Stomach (tissue), 8 donors: ENCODE measurements at regions not wholly inside any gene's neighbourhood (a gene's known extent, or its start where the extent isn't known, plus 50 kb on each side); places are given as distances from the start of the nearest gene placed in this dataset.

Experiments used
- DNase-seq, 2 donors: peaks; one replicate each; pipeline versions ENCODE4 v3.0.0 to v3.0.0-alpha.2; 2013 to 2019
- H3K27ac ChIP-seq, 5 donors: fragments of 200-600 bp in 4 of 5; sonication (generic) in 4 of 5; one replicate each; pipeline ENCODE4 v1.5.1; 2013 to 2019; ENCODE audit warnings: mild to moderate bottlenecking in 1 of 5, moderate library complexity in 1 of 5
- H3K27me3 ChIP-seq, 3 donors: fragments of 200-600 bp; sonication (generic); one replicate each; pipeline ENCODE4 v1.5.1; 2017 to 2019; ENCODE audit warnings: mixed run types in 1 of 3
- H3K36me3 ChIP-seq, 4 donors: fragments of 200-600 bp; sonication (generic); 1 replicate in 3 of 4; 2 replicates in 1 of 4; pipeline ENCODE4 v1.5.1; 2016 to 2019
- H3K4me1 ChIP-seq, 4 donors: fragments of 200-600 bp; sonication (generic); one replicate each; pipeline ENCODE4 v1.5.1; 2016 to 2019
- H3K4me3 ChIP-seq, 4 donors: fragments of 200-600 bp; sonication (generic) in 3 of 4; one replicate each; pipeline ENCODE4 v1.5.1; 2016 to 2019; ENCODE audit warnings: mild to moderate bottlenecking in 1 of 4
- H3K9me3 ChIP-seq, 4 donors: fragments of 200-600 bp; sonication (generic); one replicate each; pipeline ENCODE4 v1.5.1; 2016 to 2019
- EP300 ChIP-seq: sonication (generic); formaldehyde crosslinking; IDR thresholded peaks from one replicate; pipeline ENCODE4 v1.6.1; 2017; ENCODE audit warnings: antibody characterized with exemption
- POLR2A ChIP-seq, 4 donors: fragments of 450-650 bp; IDR thresholded peaks; one replicate each; pipeline ENCODE4 v1.6.1; 2016; ENCODE audit warnings: antibody characterized with exemption in 4 of 4, control low read depth in 2 of 4, mild to moderate bottlenecking in 1 of 4, moderate library complexity in 1 of 4
- POLR2AphosphoS5 ChIP-seq, 3 donors: sonication (generic); formaldehyde crosslinking; IDR thresholded peaks; one replicate each; pipeline ENCODE4 v1.6.1; 2016; ENCODE audit warnings: antibody characterized with exemption in 3 of 3
- WGBS, 5 donors: extraction: QIAGEN DNeasy Blood & Tissue Kit in 3 of 5; methylation state at CpG; one replicate each; pipeline versions ENCODE4 v1.1.5 to v1.1.7; 2013 to 2018; 5-methylcytosine and 5-hydroxymethylcytosine counted together
- intact Hi-C: fragments of 100-400 bp; cut with DNase I; formaldehyde crosslinking; loops from one replicate; pipeline ENCODE4 v1.15.1; 2023; ENCODE audit warnings: low total_unique reads
- TF ChIP-seq, protein P1 (sequence below), 7 experiments: fragments of 450-650 bp in 4 of 7; fragments of 200-600 bp in 3 of 7; sonication (generic) in 3 of 7; IDR thresholded peaks; one replicate each; pipeline ENCODE4 v1.5.1; 2016 to 2019; ENCODE audit warnings: antibody characterized with exemption in 7 of 7, control low read depth in 2 of 7, mild to moderate bottlenecking in 1 of 7
- donor health status: healthy with polysubstance abuse.
- donor health status: Bipolar disorder and iron deficiency.
- donor health status: healthy.

GRCh38 chr3:182445576-182445975, 347.7 kb upstream of the ATP11B start:
- no peak overlapping the region for H3K27ac ChIP-seq
- H3K27me3 ChIP-seq = no peaks in the 10 kb centered on the region
- DNase-seq = no peak
- H3K36me3 ChIP-seq = no peaks in the 10 kb centered on the region
- no peaks in the 10 kb centered on the region for H3K9me3 ChIP-seq
- WGBS, 5 donors = 37 to 47% (median 43%) methylated on average over 5 of the region's 5 CpGs
- TF ChIP-seq EP300 = no peak
- no peak for TF ChIP-seq POLR2A (IDR thresholded peaks at IDR 0.05)
- TF ChIP-seq POLR2AphosphoS5 (IDR thresholded peaks at IDR 0.05) = no peak
- TF ChIP-seq, protein P1, sequence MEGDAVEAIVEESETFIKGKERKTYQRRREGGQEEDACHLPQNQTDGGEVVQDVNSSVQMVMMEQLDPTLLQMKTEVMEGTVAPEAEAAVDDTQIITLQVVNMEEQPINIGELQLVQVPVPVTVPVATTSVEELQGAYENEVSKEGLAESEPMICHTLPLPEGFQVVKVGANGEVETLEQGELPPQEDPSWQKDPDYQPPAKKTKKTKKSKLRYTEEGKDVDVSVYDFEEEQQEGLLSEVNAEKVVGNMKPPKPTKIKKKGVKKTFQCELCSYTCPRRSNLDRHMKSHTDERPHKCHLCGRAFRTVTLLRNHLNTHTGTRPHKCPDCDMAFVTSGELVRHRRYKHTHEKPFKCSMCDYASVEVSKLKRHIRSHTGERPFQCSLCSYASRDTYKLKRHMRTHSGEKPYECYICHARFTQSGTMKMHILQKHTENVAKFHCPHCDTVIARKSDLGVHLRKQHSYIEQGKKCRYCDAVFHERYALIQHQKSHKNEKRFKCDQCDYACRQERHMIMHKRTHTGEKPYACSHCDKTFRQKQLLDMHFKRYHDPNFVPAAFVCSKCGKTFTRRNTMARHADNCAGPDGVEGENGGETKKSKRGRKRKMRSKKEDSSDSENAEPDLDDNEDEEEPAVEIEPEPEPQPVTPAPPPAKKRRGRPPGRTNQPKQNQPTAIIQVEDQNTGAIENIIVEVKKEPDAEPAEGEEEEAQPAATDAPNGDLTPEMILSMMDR (IDR thresholded peaks at IDR 0.05) = no peak
- intact Hi-C loops = no loop called here
- no peak overlapping the region for H3K4me3 ChIP-seq
- no peaks in the 10 kb centered on the region for H3K4me1 ChIP-seq

- no peak for DNase-seq
- Histone ChIP-seq H3K27me3 (no peaks in the 10 kb centered on the region), H3K4me3 (no peak overlapping the region), H3K4me1 (no peaks in the 10 kb centered on the region), H3K9me3 (peaks cover 0 to 6% (median 0%) of the 10 kb centered on the region in 4 donors), H3K36me3 (no peaks in the 10 kb centered on the region), H3K27ac (no peak overlapping the region)
- 78 to 83% (median 82%) methylated on average over 6 of the region's 6 CpGs for WGBS, 5 donors
- TF ChIP-seq, protein P1 (IDR thresholded peaks at IDR 0.05) = no peak
- TF ChIP-seq EP300 = no peak
- no peak for TF ChIP-seq POLR2A (IDR thresholded peaks at IDR 0.05)
- TF ChIP-seq POLR2AphosphoS5 (IDR thresholded peaks at IDR 0.05) = no peak
- intact Hi-C loops = no loop called here
These were observed 342.1 kb upstream of the ATP11B start for GRCh38 chr3:182450942-182451787.

- DNase-seq = no peak
- Histone ChIP-seq H3K36me3 (no peaks in the 10 kb centered on the region), H3K9me3 (peaks cover 0 to 6% (median 0%) of the 10 kb centered on the region in 4 donors), H3K4me1 (no peaks in the 10 kb centered on the region), H3K27ac (no peak overlapping the region), H3K4me3 (no peak overlapping the region), H3K27me3 (no peaks in the 10 kb centered on the region)
- 79 to 91% (median 87%) methylated on average over 2 of the region's 2 CpGs for WGBS, 5 donors
- intact Hi-C loops = no loop called here
- no peak for TF ChIP-seq POLR2AphosphoS5 (IDR thresholded peaks at IDR 0.05)
- TF ChIP-seq POLR2A (IDR thresholded peaks at IDR 0.05) = no peak
- TF ChIP-seq EP300 = no peak
- TF ChIP-seq, protein P1 (IDR thresholded peaks at IDR 0.05) = no peak
These were observed 341.4 kb upstream of the ATP11B start for GRCh38 chr3:182451871-182452270.

- WGBS, 5 donors = 75 to 88% (median 87%) methylated on average over 3 of the region's 3 CpGs
- peaks cover 0 to 6% (median 0%) of the 10 kb centered on the region in 4 donors for H3K9me3 ChIP-seq
- TF ChIP-seq EP300 (no peak), POLR2A (IDR thresholded peaks at IDR 0.05) (no peak), POLR2AphosphoS5 (IDR thresholded peaks at IDR 0.05) (no peak)
- TF ChIP-seq, protein P1 (IDR thresholded peaks at IDR 0.05) = no peak
- no peaks in the 10 kb centered on the region for H3K36me3 ChIP-seq
- intact Hi-C loops = no loop called here
- H3K27me3 ChIP-seq = no peaks in the 10 kb centered on the region
- no peak for DNase-seq
- H3K4me1 ChIP-seq = no peaks in the 10 kb centered on the region
- no peak overlapping the region for H3K4me3 ChIP-seq
- H3K27ac ChIP-seq = no peak overlapping the region
These were observed 338.3 kb upstream of the ATP11B start for GRCh38 chr3:182455011-182455410.
